ENCODE measurements at regions not wholly inside any gene's neighbourhood (a gene's known extent, or its start where the extent isn't known, plus 50 kb on each side); places are given as distances from the start of the nearest gene placed in this dataset.

- Histone ChIP-seq H3K4me2 (no peak overlapping the region), H3K27ac (ENCODE audit: low read depth in 2 of 2, low read length in 1 of 2) (no peak overlapping the region), H3K9ac (no peak overlapping the region), H3K27me3 (ENCODE audit: insufficient read depth) (no peaks in the 10 kb centered on the region), H4K20me1 (ENCODE audit: insufficient read depth) (no peaks in the 10 kb centered on the region), H3K9me2 (no peaks in the 10 kb centered on the region), H3K36me3 (replicated peaks in 1 of 2; ENCODE audit: control insufficient read depth in 1 of 2, insufficient read depth in 2 of 2, low read length in 1 of 2) (no peaks in the 10 kb centered on the region), H3F3A (replicated peaks; ENCODE audit: insufficient read depth) (no peaks in the 10 kb centered on the region), H3K9me3 (no peaks in the 10 kb centered on the region), H3K4me1 (ENCODE audit: control insufficient read depth in 1 of 2, insufficient read depth in 2 of 2, low read depth in 1 of 2, low read length in 1 of 2) (no peaks in the 10 kb centered on the region), H2AFZ (ENCODE audit: low read depth) (no peak overlapping the region), H3K4me3 (ENCODE audit: low read depth in 2 of 2, low read length in 1 of 2) (no peak overlapping the region), H3K79me2 (ENCODE audit: insufficient read depth) (no peaks in the 10 kb centered on the region)
- ChIA-PET POLR2A (no interaction called here), CTCF (no interaction called here)
- WGBS (ENCODE audit: low lambda C conversion rate) = 28% methylated on average over 1 of the region's 1 CpG
- TF ChIP-seq NRF1 (IDR thresholded peaks at IDR 0.05; ENCODE audit: low read depth, low read length) (no peak), NFIC (IDR thresholded peaks at IDR 0.05; ENCODE audit: borderline replicate concordance) (no peak), SMC3 (IDR thresholded peaks at IDR 0.05; ENCODE audit: low read depth, low read length) (no peak), MXI1 (IDR thresholded peaks at IDR 0.05; ENCODE audit: low read depth, low read length) (no peak), RXRA (IDR thresholded peaks at IDR 0.05; ENCODE audit: borderline replicate concordance, low read depth) (no peak)
- TF ChIP-seq, protein P1, sequence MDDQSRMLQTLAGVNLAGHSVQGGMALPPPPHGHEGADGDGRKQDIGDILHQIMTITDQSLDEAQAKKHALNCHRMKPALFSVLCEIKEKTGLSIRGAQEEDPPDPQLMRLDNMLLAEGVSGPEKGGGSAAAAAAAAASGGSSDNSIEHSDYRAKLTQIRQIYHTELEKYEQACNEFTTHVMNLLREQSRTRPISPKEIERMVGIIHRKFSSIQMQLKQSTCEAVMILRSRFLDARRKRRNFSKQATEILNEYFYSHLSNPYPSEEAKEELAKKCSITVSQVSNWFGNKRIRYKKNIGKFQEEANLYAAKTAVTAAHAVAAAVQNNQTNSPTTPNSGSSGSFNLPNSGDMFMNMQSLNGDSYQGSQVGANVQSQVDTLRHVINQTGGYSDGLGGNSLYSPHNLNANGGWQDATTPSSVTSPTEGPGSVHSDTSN (IDR thresholded peaks at IDR 0.05) = no peak
- TF ChIP-seq, protein P2, sequence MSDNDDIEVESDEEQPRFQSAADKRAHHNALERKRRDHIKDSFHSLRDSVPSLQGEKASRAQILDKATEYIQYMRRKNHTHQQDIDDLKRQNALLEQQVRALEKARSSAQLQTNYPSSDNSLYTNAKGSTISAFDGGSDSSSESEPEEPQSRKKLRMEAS (IDR thresholded peaks at IDR 0.05; ENCODE audit: low read depth) = no peak
- no peak for DNase-seq
These were observed 1721.1 kb downstream of the GRIK2 start for GRCh38 chr6:103114582-103114981.

GRCh38 chr6:103113416-103113815 lies 1719.9 kb downstream of the GRIK2 start:
- no peaks in the 10 kb centered on the region for H3K27me3 ChIP-seq (ENCODE audit: insufficient read depth)
- H3K4me1 ChIP-seq (ENCODE audit: control insufficient read depth in 1 of 2, insufficient read depth in 2 of 2, low read depth in 1 of 2, low read length in 1 of 2) = no peaks in the 10 kb centered on the region
- H3K36me3 ChIP-seq (replicated peaks in 1 of 2; ENCODE audit: control insufficient read depth in 1 of 2, insufficient read depth in 2 of 2, low read length in 1 of 2) = no peaks in the 10 kb centered on the region
- H3F3A ChIP-seq (replicated peaks; ENCODE audit: insufficient read depth) = no peaks in the 10 kb centered on the region
- H3K4me2 ChIP-seq = no peak overlapping the region
- H3K4me3 ChIP-seq (ENCODE audit: low read depth in 2 of 2, low read length in 1 of 2) = no peak overlapping the region
- POLR2A ChIA-PET = no interaction called here
- no peaks in the 10 kb centered on the region for H3K79me2 ChIP-seq (ENCODE audit: insufficient read depth)
- 55% methylated on average over 1 of the region's 1 CpG for WGBS (ENCODE audit: low lambda C conversion rate)
- DNase-seq = no peak
- H2AFZ ChIP-seq (ENCODE audit: low read depth) = no peak overlapping the region
- no peaks in the 10 kb centered on the region for H3K9me3 ChIP-seq
- no peak overlapping the region for H3K9ac ChIP-seq
- H3K9me2 ChIP-seq = no peaks in the 10 kb centered on the region
- TF ChIP-seq MEF2A (IDR thresholded peaks at IDR 0.05; ENCODE audit: borderline replicate concordance, low read depth) (no peak), FOSL2 (IDR thresholded peaks at IDR 0.05; ENCODE audit: borderline replicate concordance, low read depth) (no peak), SIN3A (IDR thresholded peaks at IDR 0.05; ENCODE audit: borderline replicate concordance, low read depth, low read length) (no peak), TEAD4 (IDR thresholded peaks at IDR 0.05; ENCODE audit: borderline replicate concordance, insufficient read depth) (no peak), TCF12 (IDR thresholded peaks at IDR 0.05) (no peak), NFIC (IDR thresholded peaks at IDR 0.05; ENCODE audit: borderline replicate concordance) (no peak), RAD21 (IDR thresholded peaks at IDR 0.05; ENCODE audit: low read length) (no peak), POLR2AphosphoS5 (IDR thresholded peaks at IDR 0.05; ENCODE audit: low read depth, low read length) (no peak), JUND (IDR thresholded peaks at IDR 0.05) (no peak), FOXM1 (IDR thresholded peaks at IDR 0.05; ENCODE audit: low read depth) (no peak), ZBTB33 (IDR thresholded peaks at IDR 0.05; ENCODE audit: borderline replicate concordance, low read depth) (no peak), RXRA (IDR thresholded peaks at IDR 0.05; ENCODE audit: borderline replicate concordance, low read depth) (no peak), RFX5 (IDR thresholded peaks at IDR 0.05; ENCODE audit: low read length) (no peak), GATA2 (CRISPR knock-in tag; IDR thresholded peaks at IDR 0.05) (no peak), TAF1 (IDR thresholded peaks at IDR 0.05; ENCODE audit: borderline replicate concordance, low read depth, low read length) (no peak), EZH2phosphoT487 (IDR thresholded peaks at IDR 0.05; ENCODE audit: borderline replicate concordance, low read depth) (no peak)
- TF ChIP-seq, protein P3, sequence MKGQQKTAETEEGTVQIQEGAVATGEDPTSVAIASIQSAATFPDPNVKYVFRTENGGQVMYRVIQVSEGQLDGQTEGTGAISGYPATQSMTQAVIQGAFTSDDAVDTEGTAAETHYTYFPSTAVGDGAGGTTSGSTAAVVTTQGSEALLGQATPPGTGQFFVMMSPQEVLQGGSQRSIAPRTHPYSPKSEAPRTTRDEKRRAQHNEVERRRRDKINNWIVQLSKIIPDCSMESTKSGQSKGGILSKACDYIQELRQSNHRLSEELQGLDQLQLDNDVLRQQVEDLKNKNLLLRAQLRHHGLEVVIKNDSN (IDR thresholded peaks at IDR 0.05; ENCODE audit: borderline replicate concordance, low read depth) = no peak
- TF ChIP-seq, protein P2 (IDR thresholded peaks at IDR 0.05; ENCODE audit: low read depth) = no peak
- H3K27ac ChIP-seq (ENCODE audit: low read depth in 2 of 2, low read length in 1 of 2) = no peak overlapping the region
- H4K20me1 ChIP-seq (ENCODE audit: insufficient read depth) = no peaks in the 10 kb centered on the region
- CTCF ChIA-PET = interaction anchor here (1.2 kb wide), 1 partner anchor 12 kb away, joined by 3 read pairs; no protein-coding TSS in a partner anchor
